GM20000 (cell line): ENCODE measurements at regions not wholly inside any gene's neighbourhood (a gene's known extent, or its start where the extent isn't known, plus 50 kb on each side); places are given as distances from the start of the nearest gene placed in this dataset.

Experiments used
- DNase-seq: peaks from one replicate; pipeline ENCODE4 v3.0.0; 2012; ENCODE audit warnings: low spot score
- CTCF ChIP-seq: IDR thresholded peaks from 2 replicates; pipeline ENCODE4 v1.5.1; 2012; ENCODE audit warnings: mild to moderate bottlenecking, control low read depth; ENCODE audit errors: extremely low read depth, missing control alignments

DNA sequence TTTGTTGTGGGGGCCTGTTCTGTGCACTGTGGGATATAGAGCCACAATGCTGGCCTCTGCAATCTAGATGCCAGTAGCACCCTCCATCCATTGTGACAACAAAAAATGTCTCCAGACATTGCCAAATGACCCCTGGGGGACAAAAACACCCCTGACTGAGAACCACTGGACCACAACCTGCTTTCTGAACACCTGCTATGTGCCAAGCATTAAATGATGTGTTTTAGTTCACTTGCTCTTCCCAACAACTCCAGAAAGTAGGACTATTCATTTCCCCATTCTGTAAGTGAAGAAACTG is 367.0 kb upstream of the ERCC4 start:
- DNase-seq = no peak
- TF ChIP-seq CTCF = no peak

GRCh38 chr16:13553453-13553985 is 366.4 kb upstream of the ERCC4 start:
- DNase-seq = no peak
- TF ChIP-seq CTCF = no peak

DNA sequence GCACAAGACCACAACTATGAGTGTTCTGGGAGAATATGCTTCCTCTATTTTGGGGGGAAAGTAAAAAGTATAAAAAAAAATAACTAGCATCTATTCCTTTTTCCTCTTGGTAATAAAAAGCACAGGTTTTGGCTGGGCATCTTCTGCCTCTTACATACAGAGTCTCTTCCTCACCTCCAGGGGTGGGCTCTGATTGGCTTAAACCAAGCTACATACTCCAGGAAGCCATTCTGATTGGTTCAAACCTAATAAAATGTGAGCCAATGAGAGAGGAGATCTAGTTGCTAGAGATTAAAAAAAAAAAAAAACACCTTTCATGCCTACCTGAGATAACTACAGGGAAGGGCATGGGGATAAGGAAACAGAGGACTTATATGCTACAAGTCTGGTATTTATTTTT is 365.9 kb upstream of the ERCC4 start:
- no peak for DNase-seq
- no peak for TF ChIP-seq CTCF

DNA sequence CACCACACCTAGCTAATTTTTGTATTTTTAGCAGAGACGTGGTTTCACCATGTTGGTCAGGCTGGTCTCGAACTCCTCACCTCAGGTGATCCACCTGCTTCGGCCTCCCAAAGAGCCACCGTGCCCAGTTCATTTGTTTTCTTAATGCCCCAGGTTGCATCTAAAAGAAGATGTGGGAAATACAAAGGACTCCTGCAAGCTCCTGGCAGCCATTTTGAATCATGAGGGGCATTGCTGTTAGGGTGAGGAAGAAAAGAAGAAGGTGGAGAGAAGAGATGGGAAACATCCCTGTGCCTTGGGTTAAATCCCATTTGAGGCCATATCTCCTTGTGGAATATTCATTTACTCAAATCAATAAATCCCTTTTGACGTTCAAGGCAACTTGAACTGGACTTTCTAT is 365.3 kb upstream of the ERCC4 start:
- no peak for TF ChIP-seq CTCF
- DNase-seq = no peak

DNA sequence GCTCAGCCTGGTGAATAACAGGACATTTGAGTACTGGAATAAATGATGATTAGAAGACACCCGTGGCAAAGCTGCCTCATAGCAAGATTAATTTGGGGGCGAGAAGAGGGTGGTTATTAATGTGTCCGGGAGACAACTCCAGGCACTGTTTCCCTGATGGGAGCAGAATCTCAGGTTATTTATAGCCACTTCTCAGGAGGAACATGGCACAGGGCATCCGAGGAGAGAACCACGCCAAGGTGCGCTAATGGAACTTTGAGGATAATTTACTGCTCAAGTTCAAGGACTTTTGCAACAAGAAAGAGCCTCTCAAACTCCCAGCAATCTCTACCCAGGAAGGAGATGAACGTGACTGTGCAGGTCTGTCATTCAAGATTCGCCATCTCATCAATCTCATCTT is 362.5 kb upstream of the ERCC4 start:
- no peak for TF ChIP-seq CTCF

GRCh38 chr16:13558752-13559151 is 361.2 kb upstream of the ERCC4 start:
- no peak for DNase-seq
- TF ChIP-seq CTCF = no peak

More for the DNA sequence above, 362.5 kb upstream of the ERCC4 start:
- no peak for DNase-seq

DNA sequence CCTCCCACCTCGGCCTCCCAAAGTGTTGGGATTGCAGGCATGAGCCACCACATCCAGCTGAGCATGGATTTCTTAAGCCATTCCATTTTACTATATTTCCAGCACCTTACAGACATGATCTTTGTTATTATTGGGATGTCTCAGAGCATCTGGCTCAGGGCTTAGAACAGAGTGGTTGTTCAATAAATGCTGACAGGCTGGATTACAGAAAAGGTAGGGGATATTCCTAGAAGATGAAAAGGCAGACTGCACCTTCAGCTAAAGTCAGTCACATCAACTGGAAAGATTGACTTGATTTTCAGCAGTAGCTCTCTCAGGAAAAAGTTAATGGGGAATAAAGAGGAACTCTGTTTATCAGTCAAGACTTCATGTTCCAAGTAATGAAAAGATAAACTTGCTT is 360.3 kb upstream of the ERCC4 start:
- DNase-seq = no peak
- no peak for TF ChIP-seq CTCF
